ENCODE measurements at regions not wholly inside any gene's neighbourhood (a gene's known extent, or its start where the extent isn't known, plus 50 kb on each side); places are given as distances from the start of the nearest gene placed in this dataset.

- TF ChIP-seq CTCF (conservative IDR thresholded peaks at IDR 0.05) = no peak
- TF ChIP-seq ZFX (IDR thresholded peaks at IDR 0.05) = no peak
These were observed 226.3 kb downstream of the DEPDC1B start for GRCh38 chr5:60473654-60474053.

Measured in C4-2B (cell line).